HG02642 (cell line): ENCODE measurements at regions not wholly inside any gene's neighbourhood (a gene's known extent, or its start where the extent isn't known, plus 50 kb on each side); places are given as distances from the start of the nearest gene placed in this dataset.

Experiments used
- ATAC-seq: cut with Tn5 transposase; IDR thresholded peaks from one replicate; pipeline ENCODE4 v1.9.1; 2021; ENCODE audit warnings: mild to moderate bottlenecking; ENCODE audit not compliant: unreplicated experiment, poor library complexity

- no peak for ATAC-seq
Observed at GRCh38 chr7:79732535-79732934, 279.1 kb upstream of the MAGI2 start.

DNA sequence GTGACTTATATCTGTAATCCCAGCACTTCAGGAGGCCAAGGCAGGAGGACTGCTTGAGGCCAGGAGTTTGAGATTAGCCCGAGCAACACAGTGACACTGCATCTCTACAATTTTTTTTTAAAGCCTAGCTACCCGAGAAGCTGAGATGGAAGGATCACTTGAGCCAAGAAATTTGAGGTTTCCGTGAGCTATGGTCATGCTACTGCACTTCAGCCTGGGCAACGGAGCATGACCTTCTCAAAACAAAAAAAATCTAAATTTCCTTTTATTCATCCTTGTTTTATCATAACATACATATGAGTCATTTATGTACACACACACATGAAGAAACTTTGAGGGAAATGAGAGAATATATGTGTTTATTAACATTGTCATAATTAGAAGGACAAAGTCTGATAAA, 277.5 kb upstream of the MAGI2 start:
- no peak for ATAC-seq

DNA sequence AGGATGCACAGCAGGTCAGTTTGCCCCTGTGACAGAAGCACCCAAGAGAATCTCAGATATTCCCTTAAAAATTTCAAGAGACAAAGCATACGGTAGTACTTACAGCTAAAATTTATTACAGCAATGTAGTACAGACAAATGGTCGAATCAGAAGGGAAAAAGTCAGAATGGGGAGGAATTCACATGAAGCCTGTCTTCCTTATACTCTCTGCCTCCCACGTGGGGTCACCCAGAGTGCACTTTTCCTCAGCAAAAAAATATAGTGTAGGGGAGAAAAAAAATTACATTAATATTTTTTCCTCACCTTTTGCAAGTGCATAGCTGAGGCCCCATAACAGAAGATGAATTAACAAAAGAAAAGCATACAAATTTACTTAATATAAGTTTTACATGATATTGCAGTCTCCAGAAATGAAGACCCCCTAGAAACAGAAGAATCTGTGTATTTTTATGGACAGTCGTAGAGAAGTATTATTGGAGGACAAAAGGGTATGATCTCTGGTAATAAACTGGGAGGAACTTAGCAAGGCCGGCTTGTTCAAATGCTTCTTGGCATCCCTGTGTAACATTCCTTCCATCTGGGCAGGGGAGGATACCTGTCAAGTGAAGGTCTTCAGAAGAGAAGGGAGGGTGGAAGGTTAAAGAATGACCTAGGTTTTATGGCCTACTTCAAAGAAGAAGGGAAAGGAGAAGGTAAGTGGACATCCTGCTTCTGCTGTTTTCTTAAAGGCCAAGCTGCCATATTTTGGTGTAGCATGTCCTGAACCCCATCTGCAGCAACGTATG, 270.6 kb upstream of the MAGI2 start:
- no peak for ATAC-seq

- no peak for ATAC-seq
Observed at GRCh38 chr7:79722217-79722616, 268.8 kb upstream of the MAGI2 start.

DNA sequence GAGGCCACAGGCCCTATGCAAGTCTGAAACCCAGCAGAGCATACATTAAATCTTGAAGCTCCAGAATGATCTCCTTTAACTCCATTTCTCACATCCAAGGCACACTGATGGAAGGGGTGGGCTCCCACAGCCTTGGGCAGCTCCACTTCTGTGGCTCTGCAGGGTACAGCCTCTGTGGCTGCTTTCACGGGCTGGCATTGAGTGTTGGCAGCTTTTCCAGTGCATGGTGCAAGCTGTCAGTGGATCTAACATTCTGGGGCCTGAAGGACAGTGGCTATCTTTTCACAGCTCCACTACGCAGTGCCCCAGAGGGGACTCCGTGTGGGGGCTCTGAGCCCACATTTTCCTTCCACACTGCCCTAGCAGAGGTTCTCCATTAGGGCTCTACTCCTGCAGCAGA, 265.7 kb upstream of the MAGI2 start:
- ATAC-seq, result no peak

- no peak for ATAC-seq
Observed at GRCh38 chr7:79716329-79716728, 262.9 kb upstream of the MAGI2 start.

GRCh38 chr7:79714081-79714480, 260.6 kb upstream of the MAGI2 start:
- ATAC-seq, result no peak

DNA sequence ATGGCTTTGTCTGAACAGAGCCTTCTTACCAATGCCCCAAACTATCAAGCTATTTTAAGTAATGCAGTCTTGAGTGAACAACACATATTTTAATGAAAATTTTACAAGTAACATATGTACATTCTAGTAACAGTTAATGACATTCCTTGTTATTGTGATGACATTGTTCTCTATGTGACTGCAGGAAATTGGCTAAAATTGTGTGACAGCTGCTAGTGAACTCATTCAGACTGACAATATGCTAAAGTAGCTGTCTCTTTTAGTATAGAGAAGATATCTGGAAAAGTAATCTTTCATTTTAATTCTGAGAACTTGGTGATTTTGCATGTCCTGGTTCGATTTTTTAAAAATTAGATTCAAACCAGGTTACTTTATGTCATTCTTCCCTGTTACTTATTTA, 259.8 kb upstream of the MAGI2 start:
- no peak for ATAC-seq

DNA sequence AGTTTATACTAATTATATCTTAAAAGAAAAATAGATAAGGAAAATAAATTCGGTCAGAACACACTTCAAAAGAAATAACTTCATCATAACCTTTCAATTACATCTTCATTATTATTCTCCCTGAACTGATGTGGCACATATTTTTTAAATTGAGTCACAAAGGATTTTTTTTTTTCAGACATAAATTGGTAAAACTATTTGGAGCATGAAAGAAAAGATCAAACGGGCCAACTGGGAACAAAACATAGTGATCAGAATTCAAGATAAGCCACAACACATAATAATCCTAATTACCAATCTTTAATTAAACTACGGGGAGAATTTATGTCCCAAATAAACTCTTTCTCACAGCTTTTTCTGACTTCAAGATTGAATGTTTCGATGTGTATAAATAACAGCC, 258.2 kb upstream of the MAGI2 start:
- no peak for ATAC-seq

DNA sequence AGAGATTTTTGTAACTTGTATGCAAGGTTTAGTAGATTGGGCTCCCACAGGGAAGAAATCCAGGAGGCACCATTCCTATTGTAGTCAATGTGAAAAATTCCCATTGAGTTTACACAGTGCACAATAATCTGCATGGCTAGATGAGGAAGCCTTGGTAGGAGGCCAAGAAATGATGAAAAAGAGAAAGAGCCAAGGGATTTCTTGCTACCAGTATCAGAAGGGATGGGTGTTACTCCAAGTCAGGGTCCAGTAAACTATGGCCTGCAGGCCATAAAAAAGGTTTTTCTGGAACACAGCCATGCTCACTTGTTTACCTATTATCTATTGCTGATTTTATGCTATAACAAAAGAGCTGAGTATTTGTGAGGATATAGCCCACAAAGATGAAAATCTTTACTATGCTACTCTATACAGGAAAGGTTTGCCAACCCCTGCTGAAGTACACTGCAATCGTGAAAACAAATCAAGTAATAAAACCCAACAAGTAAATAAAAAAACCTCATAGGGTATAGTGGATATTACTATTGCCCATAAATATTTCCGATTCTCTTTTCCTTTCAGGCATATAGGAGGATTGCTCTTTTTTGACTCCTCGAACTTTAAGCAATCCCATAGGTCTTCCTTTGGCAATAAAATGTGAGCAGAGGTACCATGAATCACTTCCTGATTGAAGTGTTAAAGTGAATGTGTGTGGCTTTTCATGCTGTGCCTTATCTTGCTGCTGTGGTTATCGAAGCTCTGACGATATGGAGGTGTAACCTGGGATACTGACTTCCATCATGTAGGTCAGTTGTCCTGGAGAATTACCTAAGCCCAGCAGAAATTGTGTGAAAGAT, 256.3 kb upstream of the MAGI2 start:
- no peak for ATAC-seq

DNA sequence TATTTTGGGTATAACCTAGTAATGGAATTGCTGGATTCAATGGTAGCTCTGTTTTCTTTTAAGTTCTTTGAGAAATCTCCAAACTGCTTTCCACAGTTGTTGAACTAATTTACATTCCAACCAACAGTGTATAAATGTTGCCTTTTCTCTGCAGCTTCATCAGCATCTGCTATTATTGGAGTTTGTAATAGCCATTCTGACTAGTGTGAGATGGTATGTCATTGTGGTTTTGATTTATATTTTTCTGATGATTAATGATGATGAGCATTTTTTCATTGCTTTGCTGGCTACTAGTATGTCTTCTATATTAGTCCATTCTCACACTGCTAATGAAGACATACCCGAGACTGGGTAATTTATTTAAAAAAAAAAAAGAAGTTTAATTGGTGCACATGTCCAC, 248.6 kb upstream of the MAGI2 start:
- no peak for ATAC-seq

- ATAC-seq, result no peak
Observed at GRCh38 chr7:79692015-79692414, 238.5 kb upstream of the MAGI2 start.

DNA sequence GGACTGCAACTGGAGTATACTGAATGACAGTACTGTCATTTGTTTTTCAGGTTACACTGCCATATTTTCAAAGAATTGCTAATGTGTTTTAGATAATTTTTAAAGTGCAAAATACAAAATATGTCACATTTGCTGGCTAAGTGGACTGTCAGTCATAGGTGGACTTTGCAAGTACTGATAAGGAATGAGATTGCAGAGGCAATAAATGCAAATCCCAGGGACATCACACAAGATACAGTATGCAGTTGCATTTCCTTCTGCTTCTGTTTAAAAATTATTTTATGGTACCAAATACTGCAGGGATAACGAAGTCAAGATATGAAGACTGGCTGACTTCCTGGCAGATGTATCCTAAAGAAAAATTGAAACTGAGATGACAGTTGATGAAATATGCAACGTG, 237.6 kb upstream of the MAGI2 start:
- no peak for ATAC-seq

- no peak for ATAC-seq
Observed at GRCh38 chr7:79684384-79684783, 230.9 kb upstream of the MAGI2 start.

- no peak for ATAC-seq
Observed at GRCh38 chr7:79683916-79684315, 230.4 kb upstream of the MAGI2 start.

GRCh38 chr7:79683185-79683890, 229.9 kb upstream of the MAGI2 start:
- ATAC-seq, result no peak

GRCh38 chr7:79681454-79681853, 228.0 kb upstream of the MAGI2 start:
- ATAC-seq, result no peak

GRCh38 chr7:79673969-79674368, 220.5 kb upstream of the MAGI2 start:
- ATAC-seq, result no peak

DNA sequence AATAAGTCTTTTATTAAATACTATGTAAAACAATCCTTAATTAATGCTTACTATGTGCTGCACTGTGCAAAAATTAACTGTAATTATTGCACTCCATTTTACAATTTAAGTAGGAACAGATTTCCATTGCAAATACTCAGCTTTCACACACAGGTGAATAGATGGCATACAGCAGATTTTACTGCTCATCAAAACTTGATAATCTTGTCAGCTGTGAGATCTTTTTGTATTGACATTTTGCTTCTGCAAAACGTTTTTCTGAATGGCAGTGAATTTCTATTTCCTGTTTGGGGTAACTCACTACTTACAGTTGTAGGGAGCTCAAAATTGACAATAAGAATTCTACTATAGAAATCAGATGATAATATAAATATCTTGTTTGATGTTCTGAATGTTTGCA, 220.0 kb upstream of the MAGI2 start:
- no peak for ATAC-seq

DNA sequence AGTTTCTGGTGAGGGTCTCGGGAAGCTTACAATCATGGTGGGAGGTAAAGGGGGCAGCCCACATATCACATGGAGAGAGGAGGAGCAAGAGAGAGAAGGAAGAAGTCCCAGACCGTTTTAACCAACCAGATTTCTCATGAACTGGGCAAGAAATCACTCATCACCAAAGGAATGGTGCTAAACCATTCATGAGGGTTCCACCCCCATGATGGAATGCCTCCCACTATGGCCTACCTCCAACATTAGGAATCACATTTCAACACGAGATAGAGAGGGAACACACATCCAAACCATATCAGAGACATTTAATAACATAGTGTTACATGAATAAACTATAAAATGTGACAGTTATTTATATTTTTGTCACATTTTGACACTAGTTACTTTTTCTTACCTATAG, 214.8 kb upstream of the MAGI2 start:
- ATAC-seq, result no peak

DNA sequence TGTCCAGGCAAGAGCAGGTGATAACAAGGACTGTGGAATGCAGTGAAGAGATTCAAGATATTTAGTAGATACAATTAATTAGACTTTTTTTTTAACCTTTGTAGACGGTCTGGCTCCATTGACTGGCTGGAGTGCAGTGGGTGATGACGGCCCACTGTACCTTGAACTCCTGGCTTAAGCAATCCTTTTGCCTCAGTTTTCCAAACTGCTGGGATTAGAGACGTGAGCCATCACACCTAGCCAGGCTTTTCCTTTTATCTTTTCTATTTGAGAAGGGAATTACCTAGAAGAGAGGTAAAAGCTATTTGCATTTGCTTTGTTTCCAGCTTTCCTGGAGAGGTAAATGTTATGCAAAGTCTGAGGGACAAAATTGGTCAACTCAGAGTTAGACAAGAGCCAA, 213.0 kb upstream of the MAGI2 start:
- ATAC-seq, result no peak
